Right renal pelvis (tissue), 4 donors: ENCODE measurements at regions not wholly inside any gene's neighbourhood (a gene's known extent, or its start where the extent isn't known, plus 50 kb on each side); places are given as distances from the start of the nearest gene placed in this dataset.

Experiments
- DNase-seq, 4 donors: peaks; one replicate each; pipeline ENCODE4 v3.0.0-alpha.2; 2013; ENCODE audit warnings: low read depth in 4 of 4, low spot score in 3 of 4, missing footprints in 1 of 4

DNA sequence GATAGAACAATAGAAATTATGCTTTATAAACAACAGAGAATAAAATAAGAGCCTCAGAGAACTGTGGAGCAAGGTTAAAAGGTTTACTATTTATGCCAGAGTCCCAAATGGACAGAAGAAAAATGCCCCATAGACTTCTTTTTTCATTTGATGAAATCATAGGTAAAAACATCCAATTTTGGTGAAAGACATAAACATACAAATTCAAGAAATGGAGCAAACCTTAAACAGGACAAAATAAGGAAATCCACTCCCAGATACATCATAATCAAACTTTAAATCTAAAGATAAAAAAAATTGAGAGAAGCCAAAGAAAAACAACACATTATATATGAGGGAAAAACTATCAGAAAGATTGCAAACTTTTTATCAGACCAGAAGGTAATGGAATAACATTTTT lies 182.8 kb downstream of the GADD45G start:
- no peak for DNase-seq

- DNase-seq: no peak
Measured at GRCh38 chr9:89788434-89788833, 183.6 kb downstream of the GADD45G start.

- no peak for DNase-seq
Measured at GRCh38 chr9:89789922-89790510, 185.2 kb downstream of the GADD45G start.

DNA sequence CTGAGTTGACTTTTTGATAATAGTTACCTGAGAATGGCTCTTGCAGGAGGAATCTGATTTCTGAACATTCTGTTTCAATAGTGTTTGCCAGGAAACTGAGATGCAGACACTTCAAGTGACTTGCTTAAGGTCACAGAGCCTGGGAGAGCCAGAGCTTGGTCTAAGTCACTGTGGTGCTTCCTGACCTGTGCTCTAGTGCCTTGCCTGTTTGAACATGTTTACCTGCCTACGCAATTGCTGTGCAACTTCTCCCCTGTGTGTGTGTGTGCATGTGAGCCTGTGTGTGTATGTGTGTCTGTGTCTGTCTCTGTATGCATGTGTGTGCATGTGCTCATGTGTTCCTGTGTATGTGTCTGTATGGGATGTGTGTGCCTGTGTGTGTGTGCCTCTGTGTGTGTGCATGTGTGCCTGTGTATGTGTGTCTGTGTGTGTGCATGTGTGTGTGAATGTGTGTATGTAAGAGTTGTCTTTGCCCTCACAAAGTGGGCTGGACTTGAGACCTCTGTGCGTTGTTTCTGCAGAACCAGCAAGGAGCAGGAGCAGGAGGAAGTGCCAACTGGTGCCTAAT lies 185.8 kb downstream of the GADD45G start:
- DNase-seq: no peak

DNA sequence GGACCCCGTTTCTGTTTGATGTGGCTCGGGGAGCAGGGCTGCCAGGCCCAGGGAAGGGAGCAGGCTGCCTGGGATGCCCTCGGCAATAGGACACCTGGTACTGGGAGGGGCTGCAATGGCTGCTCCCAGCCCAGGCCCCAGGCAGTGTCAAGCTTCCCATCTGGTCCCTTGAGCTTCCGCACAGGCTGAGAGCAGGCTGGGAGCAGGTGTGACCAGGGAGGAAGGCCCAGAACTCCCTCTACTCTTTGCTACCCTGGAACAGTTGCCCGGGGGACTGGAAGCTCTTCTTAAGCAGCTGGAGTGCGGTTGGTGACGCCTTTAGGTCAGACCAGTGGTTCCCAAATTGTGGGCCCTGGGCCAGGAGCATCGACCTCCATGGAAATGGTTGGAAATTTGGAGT lies 186.9 kb downstream of the GADD45G start:
- no peak for DNase-seq

GRCh38 chr9:89792189-89793123 lies 187.6 kb downstream of the GADD45G start:
- no peak for DNase-seq

- no peak for DNase-seq
Measured at GRCh38 chr9:89793124-89793495, 188.3 kb downstream of the GADD45G start.

DNA sequence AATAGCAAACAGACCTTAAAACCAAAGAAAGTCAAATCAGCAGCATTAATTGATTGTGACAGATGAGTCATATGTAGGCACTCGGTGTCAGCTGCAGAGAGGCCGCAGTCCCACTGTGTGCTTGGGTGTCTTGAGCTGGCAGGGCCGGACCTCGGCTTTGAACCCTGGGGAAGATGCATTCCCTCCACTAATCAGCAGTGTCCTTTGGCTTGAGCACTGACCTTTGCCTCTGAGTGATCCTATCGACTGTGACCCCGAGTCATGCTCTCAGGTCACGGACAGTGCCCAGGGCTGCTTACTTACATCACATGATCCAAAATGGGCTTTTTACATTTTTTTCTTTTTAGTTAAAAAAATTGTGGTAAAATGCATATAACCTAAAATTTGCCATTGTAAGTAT lies 188.7 kb downstream of the GADD45G start:
- no peak for DNase-seq

- no peak for DNase-seq
Measured at GRCh38 chr9:89794918-89795317, 190.1 kb downstream of the GADD45G start.

DNA sequence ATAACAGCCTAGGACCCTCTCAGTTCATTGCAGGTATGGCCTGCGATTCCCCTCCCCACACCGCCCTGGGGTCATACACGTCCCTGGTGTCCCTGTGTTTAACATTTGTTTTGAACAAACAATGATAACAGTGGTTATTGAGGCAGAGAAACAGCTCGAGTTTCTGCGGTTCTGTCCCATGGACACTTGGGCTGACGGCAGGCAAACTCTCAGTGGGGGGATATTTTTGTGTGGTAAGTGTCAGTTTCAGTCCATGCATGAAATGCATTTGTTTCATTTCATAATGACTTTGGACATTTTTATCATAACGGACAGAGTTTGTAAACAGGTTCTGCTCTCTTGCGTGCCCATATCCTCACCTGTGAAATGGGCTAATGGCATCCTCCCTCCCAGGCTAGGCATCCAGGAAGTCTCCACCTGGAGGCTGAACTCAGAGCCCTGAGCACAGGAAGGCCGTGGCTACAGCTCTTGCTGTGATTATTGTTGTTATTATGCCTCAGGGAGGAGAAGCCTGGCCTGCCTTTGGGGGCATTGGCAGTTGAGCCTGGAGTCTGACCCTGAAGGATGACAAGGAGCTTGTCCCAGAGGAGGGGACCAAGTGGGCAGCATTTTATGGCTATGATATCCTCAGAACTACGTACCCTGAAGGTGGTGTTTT lies 190.9 kb downstream of the GADD45G start:
- DNase-seq: no peak

- no peak for DNase-seq
Measured at GRCh38 chr9:89796606-89797005, 191.8 kb downstream of the GADD45G start.

DNA sequence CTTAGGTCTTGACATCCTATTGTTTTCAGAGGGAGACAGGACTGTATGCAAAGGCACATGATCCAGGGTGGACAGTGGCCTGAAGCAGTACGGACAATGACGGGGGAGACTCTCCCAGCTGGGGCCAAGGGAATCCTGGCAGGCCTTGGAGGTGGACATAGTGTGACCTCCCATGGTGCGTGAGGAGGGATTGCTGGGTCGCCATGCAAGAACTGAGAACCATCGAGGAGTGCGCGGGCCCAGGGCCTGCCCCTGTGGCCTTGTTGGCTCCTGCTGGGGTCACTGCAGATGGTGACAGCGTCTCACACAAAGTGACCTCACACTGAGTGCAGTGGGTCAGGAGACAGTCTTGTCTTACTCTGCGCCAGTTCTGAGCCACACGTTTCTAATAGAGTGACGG lies 192.4 kb downstream of the GADD45G start:
- no peak for DNase-seq

DNA sequence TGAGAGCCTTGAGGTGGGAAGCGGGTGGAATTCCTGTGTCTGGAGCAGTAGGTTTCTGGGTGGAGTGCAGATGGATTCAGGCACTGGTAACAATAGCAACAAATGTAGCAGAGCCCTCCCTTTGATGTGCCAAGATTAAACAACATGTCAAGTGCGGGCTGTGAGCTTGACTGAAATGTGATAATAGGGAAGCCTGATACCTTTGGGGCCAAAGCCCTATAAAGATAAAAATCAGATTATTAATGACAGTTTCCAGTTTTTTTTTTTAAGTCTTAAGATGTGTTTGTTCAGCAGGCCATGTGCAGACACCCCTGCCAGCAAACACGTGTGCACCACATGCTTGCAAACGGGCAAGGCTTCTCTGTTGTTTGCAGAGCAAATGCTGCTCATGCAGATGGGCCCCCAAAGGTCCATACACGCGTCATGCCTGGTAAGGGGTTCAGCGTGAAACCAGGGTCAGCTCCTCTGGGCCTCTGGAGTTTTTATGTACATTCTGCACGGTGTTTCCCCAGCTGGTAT lies 193.2 kb downstream of the GADD45G start:
- no peak for DNase-seq

DNA sequence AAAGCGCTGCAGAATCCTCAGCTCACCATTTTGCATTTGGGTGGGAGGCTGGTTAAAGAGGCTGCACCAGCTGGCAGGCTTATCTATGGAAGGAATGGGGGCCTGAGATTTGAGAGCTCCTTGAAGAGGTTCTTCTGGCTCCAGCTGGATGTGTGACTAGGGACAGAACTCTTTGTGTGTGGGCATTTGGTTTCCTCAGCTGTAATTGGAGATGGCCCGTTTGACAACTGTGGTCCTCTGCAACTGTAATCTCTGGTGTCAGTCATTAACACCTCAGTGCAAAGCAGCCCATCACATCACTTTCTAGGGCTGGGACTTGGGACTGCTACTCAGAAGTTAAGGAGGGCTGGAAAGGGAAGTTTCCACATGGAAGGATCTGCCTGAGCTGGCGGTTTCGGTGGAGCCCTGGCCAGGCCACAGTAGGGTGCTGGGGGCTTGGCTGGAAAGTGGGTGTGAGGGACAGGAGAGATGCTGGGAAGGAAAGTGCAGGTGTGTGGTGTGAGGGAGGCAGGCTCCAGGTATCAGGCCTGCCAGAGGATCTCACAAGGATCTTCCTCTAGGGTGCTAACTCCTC lies 193.8 kb downstream of the GADD45G start:
- DNase-seq: no peak

DNA sequence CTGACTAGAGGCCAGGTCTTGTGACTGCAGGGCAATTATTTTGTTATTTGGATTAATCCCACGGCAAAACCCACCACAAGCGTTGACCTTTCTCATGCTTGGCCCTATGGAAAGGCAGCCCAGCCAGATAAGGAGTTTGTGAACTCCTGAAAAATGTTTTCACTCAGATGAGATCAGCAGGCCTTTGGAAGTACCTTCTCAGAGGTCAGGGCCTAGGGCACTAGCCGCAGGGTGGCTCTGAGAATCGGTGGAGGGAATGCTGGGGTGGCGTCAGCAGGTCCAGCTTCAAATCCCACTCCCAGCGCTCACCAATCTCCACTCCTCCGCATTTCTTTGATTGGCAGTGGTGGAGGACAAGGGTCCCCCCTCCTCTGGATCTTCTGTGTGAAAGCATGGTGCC lies 194.4 kb downstream of the GADD45G start:
- DNase-seq: no peak

GRCh38 chr9:89799766-89800165 lies 195.0 kb downstream of the GADD45G start:
- no peak for DNase-seq

GRCh38 chr9:89801341-89801740 lies 196.5 kb downstream of the GADD45G start:
- no peak for DNase-seq

- DNase-seq: no peak
Measured at GRCh38 chr9:89801742-89802670, 197.2 kb downstream of the GADD45G start.

DNA sequence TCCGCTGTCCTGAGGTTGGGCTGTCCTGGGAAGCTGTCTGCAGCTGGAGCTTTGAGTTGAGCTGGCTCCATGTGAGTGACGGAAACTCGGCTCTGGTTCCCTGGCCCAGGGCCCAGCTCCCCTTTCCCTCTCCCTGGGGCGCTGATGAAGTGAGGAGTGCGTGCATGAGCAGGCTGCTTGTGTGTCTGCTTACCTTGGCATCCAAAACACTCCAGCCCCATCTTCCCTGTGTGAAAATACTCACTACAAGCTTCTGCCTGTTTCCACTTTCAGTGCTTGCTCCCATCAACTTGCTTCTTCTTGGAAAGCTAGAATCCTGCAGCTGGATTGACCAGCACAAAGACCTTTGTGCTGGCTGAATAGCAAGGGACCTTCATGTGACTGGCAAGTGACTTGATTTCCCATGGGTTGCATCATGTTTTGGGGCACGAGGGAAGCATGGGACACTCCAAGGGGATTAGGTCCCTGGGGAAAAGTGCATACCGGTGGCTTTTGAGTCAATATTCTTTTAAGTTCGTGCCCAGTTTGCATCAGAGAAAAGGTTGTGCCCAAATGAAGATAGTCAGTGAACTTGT lies 198.1 kb downstream of the GADD45G start:
- DNase-seq: no peak
